NCI-H146 treated with DMSO at 0.1 percent for 48 hours (cell line): ENCODE measurements at regions not wholly inside any gene's neighbourhood (a gene's known extent, or its start where the extent isn't known, plus 50 kb on each side); places are given as distances from the start of the nearest gene placed in this dataset.
"Not testable (repeated sequence)": the region's sequence is repeated elsewhere in the genome, so short reads cannot be mapped to it uniquely, and the experiment has no call there.

Experiments
- DNase-seq: peaks from one replicate; lab custom pipeline; 2025; ENCODE audit not compliant: unreplicated experiment; lab: John Stamatoyannopoulos, UW

- no peak for DNase-seq
Observed at GRCh38 chr20:5492937-5493336, 117.9 kb downstream of the GPCPD1 start.

- no peak for DNase-seq
Observed at GRCh38 chr20:5491455-5491854, 119.4 kb downstream of the GPCPD1 start.

- no peak for DNase-seq
Observed at GRCh38 chr20:5489601-5490000, 121.2 kb downstream of the GPCPD1 start.

GRCh38 chr20:5488823-5489222 lies 122.0 kb downstream of the GPCPD1 start:
- DNase-seq: no peak

DNA sequence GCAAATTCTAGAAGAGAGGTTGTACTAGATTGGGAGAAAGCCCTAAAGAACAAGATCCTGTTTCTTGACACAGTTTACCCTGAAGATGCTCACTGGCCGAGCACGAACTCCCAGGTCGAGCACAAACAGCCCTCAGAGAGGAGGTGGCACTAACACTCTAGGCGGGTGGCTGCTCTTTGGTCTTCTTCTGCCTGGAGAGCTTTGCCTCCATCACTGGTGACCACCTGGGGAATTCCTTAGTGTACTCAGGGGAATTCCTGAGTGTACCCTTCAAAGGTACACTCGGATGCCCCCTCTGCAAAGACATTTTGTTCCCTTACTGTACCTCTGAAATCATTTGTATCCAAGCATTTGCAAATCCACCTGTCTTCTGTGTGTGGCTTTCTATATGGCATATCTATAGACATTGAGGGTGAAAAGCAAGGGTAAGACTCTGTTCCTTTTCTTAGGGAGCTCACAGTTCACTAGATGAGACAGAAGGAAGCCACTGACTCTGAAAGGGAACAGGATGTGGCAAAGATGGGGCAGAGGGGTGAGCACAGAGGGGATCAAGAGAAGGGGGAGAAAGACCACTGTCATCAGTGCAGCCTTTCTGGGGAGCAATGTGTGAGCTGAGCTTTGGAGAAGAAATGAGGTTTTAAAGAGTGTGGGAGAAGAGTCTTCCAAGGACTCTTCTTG lies 124.3 kb downstream of the GPCPD1 start:
- DNase-seq: no peak

GRCh38 chr20:5484926-5485325 lies 125.9 kb downstream of the GPCPD1 start:
- DNase-seq: no peak

DNA sequence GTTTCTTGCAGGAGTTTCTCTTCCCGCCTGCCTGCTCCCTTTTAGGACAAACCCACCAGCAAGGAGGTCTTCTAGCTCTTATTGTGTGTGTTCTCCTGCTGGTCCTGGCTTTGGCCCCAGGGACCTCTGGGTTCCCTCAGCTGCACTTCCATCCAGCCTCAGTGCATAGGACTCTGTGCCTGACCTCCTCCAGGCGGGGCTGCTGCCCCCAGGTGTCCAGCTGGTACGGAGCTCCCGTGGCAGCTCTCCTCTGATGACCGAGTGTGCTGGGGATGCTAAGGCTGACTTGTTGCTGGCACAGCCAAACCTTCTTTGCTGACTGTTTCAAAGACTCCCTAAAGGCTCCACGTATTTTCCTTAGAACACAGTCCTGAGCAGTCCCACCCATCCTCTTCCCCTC lies 126.5 kb downstream of the GPCPD1 start:
- DNase-seq: no peak

DNA sequence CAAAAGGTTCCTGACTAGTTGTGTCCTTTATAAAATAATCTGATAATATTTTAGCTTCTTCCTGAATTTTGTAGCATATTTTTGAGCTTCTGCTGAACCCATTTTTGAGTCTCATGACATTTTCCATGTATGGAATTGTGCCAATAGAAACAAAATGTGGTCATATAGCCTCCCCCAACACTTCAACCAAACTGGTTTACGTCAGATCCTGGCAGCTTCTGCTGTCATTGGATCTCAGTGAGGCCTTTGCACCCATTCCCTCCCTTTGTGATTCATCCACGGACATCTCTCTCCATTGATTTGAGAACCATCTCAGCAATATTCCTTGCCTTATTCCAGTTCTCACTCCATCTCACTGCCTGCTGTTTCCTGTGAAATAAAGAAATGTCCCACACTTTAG lies 128.0 kb downstream of the GPCPD1 start:
- DNase-seq: no peak

DNA sequence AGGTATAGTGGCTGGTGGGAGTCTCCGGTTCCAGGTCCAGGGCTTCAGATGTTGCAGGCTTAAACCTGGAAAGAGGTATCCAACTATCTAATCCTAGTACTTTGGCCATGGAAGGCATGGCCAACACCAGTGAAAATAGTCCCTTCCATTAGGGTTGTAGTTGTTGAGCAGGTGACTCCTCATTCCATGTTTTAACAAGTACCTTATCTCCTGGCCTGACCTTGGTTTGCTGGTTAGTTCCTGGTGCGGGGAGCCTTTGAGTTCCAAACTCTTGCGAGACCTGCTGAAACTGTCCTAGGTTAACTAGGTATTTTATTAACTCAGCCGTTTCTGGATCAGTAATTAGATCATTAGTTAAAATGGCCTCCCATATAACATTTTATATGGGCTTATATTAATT lies 128.9 kb downstream of the GPCPD1 start:
- no peak for DNase-seq

GRCh38 chr20:5480824-5481600 lies 129.8 kb downstream of the GPCPD1 start:
- DNase-seq: peak; percentile 93

DNA sequence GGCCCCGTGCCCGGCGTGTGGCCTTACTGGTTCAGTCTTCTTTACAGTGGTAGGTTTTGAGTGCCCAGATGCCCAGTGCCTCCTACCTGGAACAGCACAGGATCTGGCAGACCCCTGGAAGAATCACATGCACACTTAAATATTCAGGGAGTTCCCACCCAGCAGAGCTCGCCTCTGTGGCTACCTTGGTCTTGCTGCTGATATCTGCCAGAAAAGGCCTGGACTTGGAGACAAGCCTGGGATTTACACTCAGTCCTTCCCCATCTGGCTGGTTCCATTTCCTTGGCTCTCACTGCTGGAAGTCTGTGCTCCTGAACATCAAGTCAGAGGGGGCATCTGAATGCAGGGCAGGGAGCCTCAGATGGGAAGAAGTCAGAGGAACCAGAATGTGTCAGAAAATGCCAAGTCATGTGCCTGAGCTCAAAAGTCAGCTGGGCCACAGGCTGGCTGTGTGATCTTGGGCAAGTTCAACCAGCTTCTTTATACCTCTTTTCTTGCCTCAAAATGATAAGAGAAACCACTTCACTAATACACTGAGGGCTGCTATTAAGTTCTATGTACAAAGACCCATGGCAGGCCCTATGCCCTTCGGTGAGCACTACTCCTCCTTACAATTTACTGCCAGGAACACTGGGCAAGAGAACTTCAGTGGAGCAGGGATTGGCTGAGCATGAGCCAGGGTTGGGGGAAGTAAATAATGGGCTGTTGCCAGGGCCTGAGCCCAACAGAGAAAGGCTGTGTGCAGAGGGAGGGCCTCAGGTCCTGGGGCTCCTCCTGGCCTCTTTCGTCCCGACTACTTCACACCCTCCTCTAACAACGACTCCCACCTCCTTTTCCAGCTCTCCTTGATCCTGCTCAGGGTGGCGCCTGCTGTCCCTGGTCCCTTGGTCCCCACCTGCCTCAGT lies 135.9 kb downstream of the GPCPD1 start:
- DNase-seq: no peak

DNA sequence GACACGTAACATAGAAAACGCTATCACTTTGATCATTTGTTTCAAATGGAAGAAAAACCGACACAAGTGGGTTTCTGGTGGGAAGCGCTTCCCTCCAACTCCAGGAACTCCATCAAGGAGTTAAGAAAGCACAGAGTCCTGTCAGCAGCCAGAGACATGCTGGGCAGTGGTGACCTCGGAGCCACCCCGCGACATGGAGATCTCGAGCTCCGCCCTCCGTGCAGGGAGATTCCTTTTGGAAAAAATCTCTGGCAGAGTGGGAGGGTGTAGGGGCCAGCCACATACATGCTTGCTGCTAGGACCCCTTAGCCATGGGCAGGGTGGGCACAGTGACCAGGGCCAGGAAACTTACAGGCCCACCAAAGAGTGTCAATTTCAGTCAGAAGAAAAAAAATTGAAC lies 138.9 kb downstream of the GPCPD1 start:
- not testable (repeated sequence) for DNase-seq

DNA sequence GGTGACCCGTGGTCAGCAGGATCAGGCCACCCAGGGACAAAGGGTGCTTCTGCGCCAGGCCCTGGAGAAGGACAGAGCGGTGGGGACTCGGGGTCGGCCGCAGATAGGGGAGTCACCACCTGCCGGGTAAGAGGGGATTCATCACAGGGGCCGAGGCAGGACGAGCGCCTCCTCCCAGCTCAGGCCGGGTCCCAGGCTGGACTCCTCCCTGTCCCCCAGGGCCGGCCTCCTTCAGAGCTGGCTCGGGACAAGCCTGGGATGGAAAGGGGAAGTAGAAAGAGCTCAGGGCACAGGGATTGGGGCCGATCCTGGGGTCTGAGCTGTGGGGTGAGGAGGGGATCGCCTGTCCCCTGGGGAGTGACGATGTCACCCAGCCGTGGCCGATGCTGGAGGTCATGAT lies 139.4 kb downstream of the GPCPD1 start:
- DNase-seq: no peak

DNA sequence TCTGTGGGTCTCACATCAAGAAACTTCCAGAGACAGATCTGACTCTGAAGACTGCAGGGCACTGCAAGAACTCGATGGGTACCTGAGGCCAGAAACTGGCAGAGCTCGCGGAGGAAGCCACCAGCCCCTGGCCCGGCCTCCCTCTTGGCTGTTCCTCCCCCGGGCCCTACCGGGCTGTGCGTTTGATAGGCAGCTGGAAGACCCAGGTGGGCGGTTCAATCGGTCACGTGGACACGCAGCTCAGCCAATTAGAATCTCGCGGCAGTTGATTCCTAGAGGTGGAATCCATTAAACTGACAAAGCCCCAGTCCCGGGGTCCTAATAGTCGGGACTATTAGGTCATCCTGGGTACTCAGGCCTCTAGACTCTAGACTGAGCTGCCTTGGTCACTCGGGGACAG lies 139.9 kb downstream of the GPCPD1 start:
- no peak for DNase-seq

DNA sequence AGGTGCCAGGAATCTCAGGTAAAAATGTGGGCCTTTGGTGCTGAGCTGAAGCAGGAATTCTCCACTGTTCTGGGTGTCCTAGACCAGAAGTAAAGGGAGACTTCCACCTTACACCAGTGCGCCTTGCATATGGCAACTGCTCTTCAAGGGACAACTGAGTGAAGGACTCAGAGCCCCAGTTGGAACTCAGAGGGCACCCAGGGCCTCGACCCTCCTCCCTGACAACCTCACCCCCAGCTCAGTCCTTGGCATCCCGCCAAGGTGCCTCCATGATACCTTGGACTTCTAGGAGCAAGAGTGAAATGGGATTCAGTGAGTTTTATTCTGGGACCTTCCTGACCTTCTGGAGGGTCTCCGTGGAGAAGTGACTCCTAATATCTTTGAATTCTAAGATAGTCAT lies 140.3 kb downstream of the GPCPD1 start:
- DNase-seq: no peak

DNA sequence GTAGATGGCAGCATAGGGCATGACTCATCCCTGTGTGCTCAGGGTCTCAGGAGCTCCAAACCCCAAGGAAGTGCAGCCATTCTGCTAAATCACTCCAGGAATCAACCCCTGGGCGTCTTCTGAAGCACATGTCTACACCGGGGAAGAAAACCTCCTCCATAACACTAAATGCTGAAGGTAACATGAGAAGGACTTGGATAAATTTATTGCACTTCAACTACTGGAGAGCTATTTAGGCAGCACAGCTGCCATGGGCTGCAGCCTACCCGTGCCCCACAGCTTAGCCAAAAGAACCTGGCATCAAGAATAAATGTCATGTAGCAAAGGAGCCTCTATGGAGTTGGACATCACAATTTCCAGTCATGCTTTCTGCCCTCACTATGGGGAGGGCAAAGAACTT lies 141.7 kb downstream of the GPCPD1 start:
- no peak for DNase-seq

GRCh38 chr20:5467086-5467485 lies 143.7 kb downstream of the GPCPD1 start:
- no peak for DNase-seq

DNA sequence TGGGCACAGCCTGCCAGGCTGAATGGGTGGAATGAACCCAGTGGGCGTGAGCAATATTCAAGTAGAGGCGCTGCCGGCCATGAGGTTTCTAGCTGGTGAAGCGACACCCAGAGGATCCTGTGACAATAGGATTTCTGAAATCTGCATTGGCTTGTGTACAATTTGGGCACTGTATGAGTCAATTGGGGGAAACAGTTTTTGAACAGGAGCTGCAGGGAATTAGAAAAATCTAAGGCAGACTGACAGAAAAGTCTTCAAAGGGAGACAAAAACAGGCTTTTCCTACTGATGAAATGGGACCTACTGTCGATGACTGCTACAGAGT lies 145.2 kb downstream of the GPCPD1 start:
- no peak for DNase-seq

- no peak for DNase-seq
Observed at GRCh38 chr20:5464901-5465603, 145.8 kb downstream of the GPCPD1 start.

DNA sequence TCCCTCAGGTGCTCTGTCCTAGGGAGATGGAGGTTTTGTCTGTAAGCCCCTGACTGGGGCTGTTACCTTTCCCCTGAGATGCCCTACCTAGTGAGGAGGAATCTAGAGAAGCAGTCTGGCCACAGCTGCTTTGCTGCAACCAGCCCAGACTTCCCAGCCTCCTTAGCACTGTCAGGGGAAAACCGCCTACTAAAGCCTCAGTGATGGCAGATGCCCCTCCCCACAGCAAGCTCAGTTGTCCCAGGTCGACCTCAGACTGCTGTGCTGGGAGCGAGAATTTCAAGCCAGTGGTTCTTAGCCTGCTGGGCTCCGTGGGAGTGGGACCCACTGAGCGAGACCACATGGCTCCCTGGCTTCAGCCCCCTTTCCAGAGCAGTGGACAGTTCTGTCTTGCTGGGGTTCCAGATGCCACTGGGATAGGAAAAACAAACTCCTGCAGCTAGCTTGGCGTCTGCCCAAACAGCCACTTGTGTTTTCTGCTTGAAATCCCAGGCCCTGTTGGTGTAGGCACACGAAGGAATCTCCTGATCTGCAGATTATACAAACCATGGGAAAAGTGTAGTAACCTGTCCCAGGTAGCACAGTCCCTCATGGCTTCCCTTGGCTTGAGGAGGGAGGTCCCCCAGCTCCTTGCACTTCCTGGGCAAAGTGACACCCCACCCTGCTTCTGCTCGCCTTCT lies 146.4 kb upstream of the PROKR2 start:
- no peak for DNase-seq

- not testable (repeated sequence) for DNase-seq
Observed at GRCh38 chr20:5453745-5454144, 137.0 kb upstream of the PROKR2 start.
